Astrocyte (in vitro differentiated cells and primary cell): ENCODE measurements at regions not wholly inside any gene's neighbourhood (a gene's known extent, or its start where the extent isn't known, plus 50 kb on each side); places are given as distances from the start of the nearest gene placed in this dataset.

Experiments
- CTCF ChIP-seq: IDR thresholded peaks from 2 replicates; pipeline ENCODE4 v1.5.1; 2011; ENCODE audit warnings: low read depth, mild to moderate bottlenecking, inconsistent platforms, low read length, moderate library complexity; ENCODE audit not compliant: insufficient read depth
- EZH2 ChIP-seq: IDR thresholded peaks from 2 replicates; pipeline ENCODE4 v1.6.1; 2012; ENCODE audit warnings: mild to moderate bottlenecking, low read length, inconsistent platforms; ENCODE audit not compliant: insufficient read depth

GRCh38 chr2:71997843-71998242 is 149.8 kb downstream of the CYP26B1 start:
- no peak for TF ChIP-seq CTCF
- no peak for TF ChIP-seq EZH2
